ENCODE measurements at regions not wholly inside any gene's neighbourhood (a gene's known extent, or its start where the extent isn't known, plus 50 kb on each side); places are given as distances from the start of the nearest gene placed in this dataset.
"Not testable (repeated sequence)": the region's sequence is repeated elsewhere in the genome, so short reads cannot be mapped to it uniquely, and the experiment has no call there.

- DNase-seq = not testable (repeated sequence)
Observed at GRCh38 chr6:104676679-104677078, 183.0 kb downstream of the HACE1 start.

- not testable (repeated sequence) for DNase-seq
Observed at GRCh38 chr6:104675161-104675560, 184.6 kb downstream of the HACE1 start.

GRCh38 chr6:104673078-104673477 lies 186.6 kb downstream of the HACE1 start:
- DNase-seq = not testable (repeated sequence)

- DNase-seq = not testable (repeated sequence)
Observed at GRCh38 chr6:104671591-104671891, 188.2 kb downstream of the HACE1 start.

GRCh38 chr6:104670834-104671590 lies 188.7 kb downstream of the HACE1 start:
- not testable (repeated sequence) for DNase-seq

GRCh38 chr6:104669483-104669882 lies 190.2 kb downstream of the HACE1 start:
- DNase-seq = no peak

- no peak for DNase-seq
Observed at GRCh38 chr6:104656235-104656634, 203.5 kb downstream of the HACE1 start.

GRCh38 chr6:104653781-104654180 lies 205.9 kb downstream of the HACE1 start:
- DNase-seq = no peak

- DNase-seq = no peak
Observed at GRCh38 chr6:104648347-104648746, 211.4 kb downstream of the HACE1 start.

GRCh38 chr6:104644848-104645247 lies 214.9 kb downstream of the HACE1 start:
- DNase-seq = no peak

- DNase-seq = no peak
Observed at GRCh38 chr6:104642871-104643270, 216.8 kb downstream of the HACE1 start.

- DNase-seq = no peak
Observed at GRCh38 chr6:104640761-104641160, 219.0 kb downstream of the HACE1 start.

GRCh38 chr6:104640150-104640700 lies 219.5 kb downstream of the HACE1 start:
- no peak for DNase-seq

GRCh38 chr6:104639668-104640067 lies 220.1 kb downstream of the HACE1 start:
- DNase-seq = no peak

- no peak for DNase-seq
Observed at GRCh38 chr6:104638841-104639290, 220.9 kb downstream of the HACE1 start.

- no peak for DNase-seq
Observed at GRCh38 chr6:104633125-104633524, 226.6 kb downstream of the HACE1 start.

GRCh38 chr6:104632588-104632987 lies 227.1 kb downstream of the HACE1 start:
- DNase-seq = no peak

- no peak for DNase-seq
Observed at GRCh38 chr6:104630955-104631354, 228.8 kb downstream of the HACE1 start.

GRCh38 chr6:104630522-104630921 lies 229.2 kb downstream of the HACE1 start:
- DNase-seq = no peak

- DNase-seq = no peak
Observed at GRCh38 chr6:104629826-104630225, 229.9 kb downstream of the HACE1 start.

GRCh38 chr6:104625536-104625935 lies 234.2 kb downstream of the HACE1 start:
- no peak for DNase-seq

- no peak for DNase-seq
Observed at GRCh38 chr6:104623052-104623690, 236.5 kb downstream of the HACE1 start.

- no peak for DNase-seq
Observed at GRCh38 chr6:104621396-104621795, 238.3 kb downstream of the HACE1 start.

GRCh38 chr6:104617591-104617990 lies 242.1 kb downstream of the HACE1 start:
- DNase-seq = no peak
